ENCODE measurements at regions not wholly inside any gene's neighbourhood (a gene's known extent, or its start where the extent isn't known, plus 50 kb on each side); places are given as distances from the start of the nearest gene placed in this dataset.

DNA sequence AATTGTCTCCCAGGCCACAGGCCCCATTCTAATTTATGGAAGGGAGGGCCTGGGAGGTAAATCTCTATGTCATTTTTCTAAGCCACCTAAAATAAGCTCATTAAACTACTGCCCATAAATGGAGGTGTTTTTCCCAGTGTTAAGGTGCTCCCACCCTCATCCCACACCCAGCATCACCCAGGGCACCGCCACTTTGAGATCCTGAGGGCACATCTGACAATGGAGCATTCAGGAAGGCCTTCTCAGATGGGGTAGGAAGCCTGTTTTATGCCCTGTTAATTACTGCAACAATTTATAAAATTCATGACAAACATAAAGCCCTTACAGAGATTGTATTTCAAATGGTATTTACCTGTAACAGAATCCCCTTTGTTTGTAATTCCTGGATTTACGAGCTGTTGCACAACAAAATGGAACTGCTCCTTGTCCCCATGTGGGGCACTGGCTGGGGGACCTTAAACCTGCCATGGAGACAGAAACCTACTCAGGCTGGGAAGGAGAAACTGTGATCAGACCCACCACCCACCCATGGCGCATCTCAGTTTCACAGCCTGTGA lies 319.5 kb upstream of the USP24 start (continued):
- TF ChIP-seq, protein P1, sequence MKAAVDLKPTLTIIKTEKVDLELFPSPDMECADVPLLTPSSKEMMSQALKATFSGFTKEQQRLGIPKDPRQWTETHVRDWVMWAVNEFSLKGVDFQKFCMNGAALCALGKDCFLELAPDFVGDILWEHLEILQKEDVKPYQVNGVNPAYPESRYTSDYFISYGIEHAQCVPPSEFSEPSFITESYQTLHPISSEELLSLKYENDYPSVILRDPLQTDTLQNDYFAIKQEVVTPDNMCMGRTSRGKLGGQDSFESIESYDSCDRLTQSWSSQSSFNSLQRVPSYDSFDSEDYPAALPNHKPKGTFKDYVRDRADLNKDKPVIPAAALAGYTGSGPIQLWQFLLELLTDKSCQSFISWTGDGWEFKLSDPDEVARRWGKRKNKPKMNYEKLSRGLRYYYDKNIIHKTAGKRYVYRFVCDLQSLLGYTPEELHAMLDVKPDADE (CRISPR knock-in tag; IDR thresholded peaks at IDR 0.05), result no peak
- TF ChIP-seq FOXA1 (IDR thresholded peaks at IDR 0.05) (no peak), FOXA1 (CRISPR knock-in tag; IDR thresholded peaks at IDR 0.05) (0 out of 2 replicates have a peak, but pooled peaks have one; percentile 19), ZEB1 (IDR thresholded peaks at IDR 0.05; ENCODE audit: insufficient replicate concordance, low read depth) (no peak), KAT7 (CRISPR knock-in tag; IDR thresholded peaks at IDR 0.05; ENCODE audit: borderline replicate concordance) (no peak), MAF1 (CRISPR knock-in tag; IDR thresholded peaks at IDR 0.05; ENCODE audit: borderline replicate concordance) (no peak), GATAD2A (CRISPR knock-in tag; IDR thresholded peaks at IDR 0.05) (peak; percentile 53), ZNF558 (CRISPR knock-in tag; IDR thresholded peaks at IDR 0.05; ENCODE audit: borderline replicate concordance) (no peak), NAIF1 (CRISPR knock-in tag; IDR thresholded peaks at IDR 0.05; ENCODE audit: borderline replicate concordance) (no peak), SOX6 (IDR thresholded peaks at IDR 0.05) (no peak), SOX6 (CRISPR knock-in tag; IDR thresholded peaks at IDR 0.05) (peak; percentile 82), BRCA1 (CRISPR knock-in tag; IDR thresholded peaks at IDR 0.05) (no peak), POGZ (CRISPR knock-in tag; IDR thresholded peaks at IDR 0.05) (peak; percentile 89), ISX (CRISPR knock-in tag; conservative IDR thresholded peaks at IDR 0.05) (no peak), GPN1 (CRISPR knock-in tag; IDR thresholded peaks at IDR 0.05; ENCODE audit: borderline replicate concordance) (no peak), JUNB (CRISPR knock-in tag; IDR thresholded peaks at IDR 0.05; ENCODE audit: borderline replicate concordance) (no peak), ZNF546 (CRISPR knock-in tag; conservative IDR thresholded peaks at IDR 0.05) (no peak)
- TF ChIP-seq, protein P2, sequence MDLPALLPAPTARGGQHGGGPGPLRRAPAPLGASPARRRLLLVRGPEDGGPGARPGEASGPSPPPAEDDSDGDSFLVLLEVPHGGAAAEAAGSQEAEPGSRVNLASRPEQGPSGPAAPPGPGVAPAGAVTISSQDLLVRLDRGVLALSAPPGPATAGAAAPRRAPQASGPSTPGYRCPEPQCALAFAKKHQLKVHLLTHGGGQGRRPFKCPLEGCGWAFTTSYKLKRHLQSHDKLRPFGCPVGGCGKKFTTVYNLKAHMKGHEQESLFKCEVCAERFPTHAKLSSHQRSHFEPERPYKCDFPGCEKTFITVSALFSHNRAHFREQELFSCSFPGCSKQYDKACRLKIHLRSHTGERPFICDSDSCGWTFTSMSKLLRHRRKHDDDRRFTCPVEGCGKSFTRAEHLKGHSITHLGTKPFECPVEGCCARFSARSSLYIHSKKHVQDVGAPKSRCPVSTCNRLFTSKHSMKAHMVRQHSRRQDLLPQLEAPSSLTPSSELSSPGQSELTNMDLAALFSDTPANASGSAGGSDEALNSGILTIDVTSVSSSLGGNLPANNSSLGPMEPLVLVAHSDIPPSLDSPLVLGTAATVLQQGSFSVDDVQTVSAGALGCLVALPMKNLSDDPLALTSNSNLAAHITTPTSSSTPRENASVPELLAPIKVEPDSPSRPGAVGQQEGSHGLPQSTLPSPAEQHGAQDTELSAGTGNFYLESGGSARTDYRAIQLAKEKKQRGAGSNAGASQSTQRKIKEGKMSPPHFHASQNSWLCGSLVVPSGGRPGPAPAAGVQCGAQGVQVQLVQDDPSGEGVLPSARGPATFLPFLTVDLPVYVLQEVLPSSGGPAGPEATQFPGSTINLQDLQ (CRISPR knock-in tag; IDR thresholded peaks at IDR 0.05), result no peak
- TF ChIP-seq, protein P3, sequence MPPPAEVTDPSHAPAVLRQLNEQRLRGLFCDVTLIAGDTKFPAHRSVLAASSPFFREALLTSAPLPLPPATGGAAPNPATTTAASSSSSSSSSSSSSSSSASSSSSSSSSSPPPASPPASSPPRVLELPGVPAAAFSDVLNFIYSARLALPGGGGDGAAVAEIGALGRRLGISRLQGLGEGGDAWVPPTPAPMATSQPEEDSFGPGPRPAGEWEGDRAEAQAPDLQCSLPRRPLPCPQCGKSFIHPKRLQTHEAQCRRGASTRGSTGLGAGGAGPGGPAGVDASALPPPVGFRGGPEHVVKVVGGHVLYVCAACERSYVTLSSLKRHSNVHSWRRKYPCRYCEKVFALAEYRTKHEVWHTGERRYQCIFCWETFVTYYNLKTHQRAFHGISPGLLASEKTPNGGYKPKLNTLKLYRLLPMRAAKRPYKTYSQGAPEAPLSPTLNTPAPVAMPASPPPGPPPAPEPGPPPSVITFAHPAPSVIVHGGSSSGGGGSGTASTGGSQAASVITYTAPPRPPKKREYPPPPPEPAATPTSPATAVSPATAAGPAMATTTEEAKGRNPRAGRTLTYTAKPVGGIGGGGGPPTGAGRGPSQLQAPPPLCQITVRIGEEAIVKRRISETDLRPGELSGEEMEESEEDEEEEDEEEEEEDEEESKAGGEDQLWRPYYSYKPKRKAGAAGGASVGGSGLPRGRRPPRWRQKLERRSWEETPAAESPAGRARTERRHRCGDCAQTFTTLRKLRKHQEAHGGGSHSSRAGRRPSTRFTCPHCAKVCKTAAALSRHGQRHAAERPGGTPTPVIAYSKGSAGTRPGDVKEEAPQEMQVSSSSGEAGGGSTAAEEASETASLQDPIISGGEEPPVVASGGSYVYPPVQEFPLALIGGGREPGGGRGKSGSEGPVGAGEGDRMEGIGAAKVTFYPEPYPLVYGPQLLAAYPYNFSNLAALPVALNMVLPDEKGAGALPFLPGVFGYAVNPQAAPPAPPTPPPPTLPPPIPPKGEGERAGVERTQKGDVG (CRISPR knock-in tag; IDR thresholded peaks at IDR 0.05; ENCODE audit: borderline replicate concordance), result no peak
- TF ChIP-seq, protein P4, sequence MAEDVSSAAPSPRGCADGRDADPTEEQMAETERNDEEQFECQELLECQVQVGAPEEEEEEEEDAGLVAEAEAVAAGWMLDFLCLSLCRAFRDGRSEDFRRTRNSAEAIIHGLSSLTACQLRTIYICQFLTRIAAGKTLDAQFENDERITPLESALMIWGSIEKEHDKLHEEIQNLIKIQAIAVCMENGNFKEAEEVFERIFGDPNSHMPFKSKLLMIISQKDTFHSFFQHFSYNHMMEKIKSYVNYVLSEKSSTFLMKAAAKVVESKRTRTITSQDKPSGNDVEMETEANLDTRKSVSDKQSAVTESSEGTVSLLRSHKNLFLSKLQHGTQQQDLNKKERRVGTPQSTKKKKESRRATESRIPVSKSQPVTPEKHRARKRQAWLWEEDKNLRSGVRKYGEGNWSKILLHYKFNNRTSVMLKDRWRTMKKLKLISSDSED (CRISPR knock-in tag; IDR thresholded peaks at IDR 0.05), result no peak
- TF ChIP-seq, protein P5, sequence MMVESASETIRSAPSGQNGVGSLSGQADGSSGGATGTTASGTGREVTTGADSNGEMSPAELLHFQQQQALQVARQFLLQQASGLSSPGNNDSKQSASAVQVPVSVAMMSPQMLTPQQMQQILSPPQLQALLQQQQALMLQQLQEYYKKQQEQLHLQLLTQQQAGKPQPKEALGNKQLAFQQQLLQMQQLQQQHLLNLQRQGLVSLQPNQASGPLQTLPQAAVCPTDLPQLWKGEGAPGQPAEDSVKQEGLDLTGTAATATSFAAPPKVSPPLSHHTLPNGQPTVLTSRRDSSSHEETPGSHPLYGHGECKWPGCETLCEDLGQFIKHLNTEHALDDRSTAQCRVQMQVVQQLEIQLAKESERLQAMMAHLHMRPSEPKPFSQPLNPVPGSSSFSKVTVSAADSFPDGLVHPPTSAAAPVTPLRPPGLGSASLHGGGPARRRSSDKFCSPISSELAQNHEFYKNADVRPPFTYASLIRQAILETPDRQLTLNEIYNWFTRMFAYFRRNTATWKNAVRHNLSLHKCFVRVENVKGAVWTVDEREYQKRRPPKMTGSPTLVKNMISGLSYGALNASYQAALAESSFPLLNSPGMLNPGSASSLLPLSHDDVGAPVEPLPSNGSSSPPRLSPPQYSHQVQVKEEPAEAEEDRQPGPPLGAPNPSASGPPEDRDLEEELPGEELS (CRISPR knock-in tag; IDR thresholded peaks at IDR 0.05), result peak; percentile 52; the same call in 1 of the 2 replicates
